ENCODE measurements at regions not wholly inside any gene's neighbourhood (a gene's known extent, or its start where the extent isn't known, plus 50 kb on each side); places are given as distances from the start of the nearest gene placed in this dataset.

GRCh38 chr11:97414801-97415200 is 1025.0 kb downstream of the JRKL start:
- DNase-seq: no peak

- DNase-seq: no peak
Measured at GRCh38 chr11:97419729-97420128, 1029.9 kb downstream of the JRKL start.

- no peak for DNase-seq
Measured at GRCh38 chr11:97428247-97428790, 1038.5 kb downstream of the JRKL start.

- no peak for DNase-seq
Measured at GRCh38 chr11:97430877-97431276, 1041.1 kb downstream of the JRKL start.

- DNase-seq: no peak
Measured at GRCh38 chr11:97432926-97433325, 1043.1 kb downstream of the JRKL start.

GRCh38 chr11:97445561-97445960 is 1055.7 kb downstream of the JRKL start:
- no peak for DNase-seq

- DNase-seq: no peak
Measured at GRCh38 chr11:97451441-97451840, 1061.6 kb downstream of the JRKL start.

GRCh38 chr11:97454988-97455387 is 1065.2 kb downstream of the JRKL start:
- no peak for DNase-seq

- DNase-seq: no peak
Measured at GRCh38 chr11:97460091-97460490, 1070.3 kb downstream of the JRKL start.

GRCh38 chr11:97461044-97461880 is 1071.4 kb downstream of the JRKL start:
- no peak for DNase-seq

- no peak for DNase-seq
Measured at GRCh38 chr11:97461934-97462333, 1072.1 kb downstream of the JRKL start.

GRCh38 chr11:97463891-97464290 is 1074.1 kb downstream of the JRKL start:
- no peak for DNase-seq

- no peak for DNase-seq
Measured at GRCh38 chr11:97471480-97471879, 1081.7 kb downstream of the JRKL start.

- no peak for DNase-seq
Measured at GRCh38 chr11:97487387-97487786, 1097.6 kb downstream of the JRKL start.

GRCh38 chr11:97498891-97499290 is 1109.1 kb downstream of the JRKL start:
- DNase-seq: no peak

GRCh38 chr11:97502201-97502600 is 1112.4 kb downstream of the JRKL start:
- DNase-seq: no peak

- DNase-seq: no peak
Measured at GRCh38 chr11:97506076-97506759, 1116.4 kb downstream of the JRKL start.

- no peak for DNase-seq
Measured at GRCh38 chr11:97514446-97514845, 1124.6 kb downstream of the JRKL start.

- no peak for DNase-seq
Measured at GRCh38 chr11:97516688-97517087, 1126.9 kb downstream of the JRKL start.

- DNase-seq: no peak
Measured at GRCh38 chr11:97525273-97525672, 1135.5 kb downstream of the JRKL start.

GRCh38 chr11:97537407-97538150 is 1147.8 kb downstream of the JRKL start:
- no peak for DNase-seq

GRCh38 chr11:97544431-97544830 is 1154.6 kb downstream of the JRKL start:
- DNase-seq: no peak

Data from muscle of arm (tissue), 1 donor.